Muscle of leg (tissue), 3 donors: ENCODE measurements at regions not wholly inside any gene's neighbourhood (a gene's known extent, or its start where the extent isn't known, plus 50 kb on each side); places are given as distances from the start of the nearest gene placed in this dataset.

Experiments
- DNase-seq: peaks from one replicate; pipeline ENCODE4 v3.0.0; 2013
- H3K27ac ChIP-seq: one replicate; pipeline ENCODE4 v1.5.1; 2013; ENCODE audit warnings: mild to moderate bottlenecking, low read length, control low read depth
- H3K27me3 ChIP-seq: one replicate; pipeline ENCODE4 v1.6.1; 2013; ENCODE audit warnings: low read length; ENCODE audit not compliant: control insufficient read depth, insufficient read depth
- H3K36me3 ChIP-seq: one replicate; pipeline ENCODE4 v1.6.1; 2013; ENCODE audit warnings: low read length; ENCODE audit not compliant: control insufficient read depth, insufficient read depth
- H3K4me1 ChIP-seq: one replicate; pipeline ENCODE4 v1.6.1; 2013; ENCODE audit warnings: low read length; ENCODE audit not compliant: control insufficient read depth, insufficient read depth
- H3K4me3 ChIP-seq: one replicate; pipeline ENCODE4 v1.5.1; 2013; ENCODE audit warnings: low read length, control low read depth
- H3K9me3 ChIP-seq: replicated peaks from 2 replicates; pipeline ENCODE4 v1.6.1; 2013; ENCODE audit warnings: low read depth, low read length; ENCODE audit not compliant: control insufficient read depth
- WGBS: methylation state at CpG from one replicate; pipeline ENCODE4 v1.1.5; 2013; ENCODE audit warnings: missing lambda C conversion rate; ENCODE audit not compliant: insufficient coverage; 5-methylcytosine and 5-hydroxymethylcytosine counted together

DNA sequence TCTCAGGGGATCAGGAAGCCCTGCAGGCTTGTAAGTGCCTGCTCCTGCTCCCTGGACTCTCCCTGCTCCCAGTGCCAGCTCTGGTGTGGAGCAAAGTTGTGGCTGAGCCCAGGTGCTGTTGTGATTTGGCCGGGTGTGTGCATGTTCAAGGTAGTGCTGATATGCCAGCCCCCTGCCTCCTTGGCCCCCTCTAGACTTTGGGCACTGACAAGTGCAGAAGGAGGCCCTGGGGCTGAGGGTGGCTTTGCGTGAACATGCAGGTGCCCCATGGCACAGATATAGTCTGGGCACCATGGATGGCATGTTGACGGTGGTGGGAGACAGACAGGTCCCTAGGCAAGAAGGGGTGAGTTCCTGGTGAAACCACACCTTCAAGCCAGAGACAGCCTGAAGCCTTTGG, 441.6 kb upstream of the CDH8 start:
- Histone ChIP-seq H3K27ac (no peak overlapping the region), H3K36me3 (no peaks in the 10 kb centered on the region), H3K4me1 (peaks cover 2% of the 10 kb centered on the region), H3K27me3 (no peaks in the 10 kb centered on the region), H3K9me3 (peaks cover 2% of the 10 kb centered on the region), H3K4me3 (no peak overlapping the region)
- DNase-seq, result no peak
- WGBS, result 100% methylated on average over 2 of the region's 3 CpGs

DNA sequence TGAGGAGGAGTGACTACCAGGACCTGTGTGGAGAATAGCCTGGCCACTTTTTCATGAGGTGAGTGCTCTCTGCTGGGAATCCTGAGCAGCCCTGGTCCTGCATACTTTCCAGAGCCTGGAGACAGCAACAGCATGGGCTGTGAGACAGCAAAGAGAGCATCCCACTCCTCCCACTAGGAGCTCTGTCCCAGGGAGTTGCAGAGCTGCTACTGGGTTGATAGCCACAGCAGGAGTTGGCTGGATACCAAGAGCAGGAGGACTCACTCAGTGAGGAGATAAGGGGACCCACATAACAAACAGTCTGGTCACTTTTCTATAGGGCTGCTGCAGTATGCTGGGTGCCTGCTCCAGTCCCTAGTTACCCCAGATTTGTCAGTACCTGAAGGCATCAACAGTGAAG, 439.3 kb upstream of the CDH8 start:
- Histone ChIP-seq H3K9me3 (peaks cover 8% of the 10 kb centered on the region), H3K27me3 (no peaks in the 10 kb centered on the region), H3K27ac (no peak overlapping the region), H3K36me3 (no peaks in the 10 kb centered on the region), H3K4me1 (peaks cover 2% of the 10 kb centered on the region), H3K4me3 (no peak overlapping the region)
- no peak for DNase-seq

DNA sequence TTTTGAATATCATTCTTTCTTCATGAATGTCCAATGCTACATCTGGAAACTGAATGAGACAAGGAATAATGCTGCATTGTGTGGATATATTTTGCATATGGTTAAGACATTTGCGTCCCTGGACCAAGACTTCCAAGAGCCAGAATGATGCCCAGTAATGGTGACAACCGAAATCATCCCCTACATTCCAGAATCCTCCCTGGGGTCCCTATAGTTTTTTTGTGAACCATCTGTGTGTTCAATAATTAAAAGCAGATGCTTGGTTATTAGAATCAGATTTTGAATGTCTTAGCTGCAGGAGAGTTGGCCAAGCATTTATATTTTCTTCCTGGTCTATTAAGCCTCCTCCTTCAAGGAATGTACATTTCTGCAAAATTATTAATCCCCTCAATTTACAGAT, 426.7 kb upstream of the CDH8 start:
- WGBS, result no CpG with 5 or more reads among the region's 2 CpGs
- H3K27me3 ChIP-seq, result no peaks in the 10 kb centered on the region
- peak; percentile 83 for DNase-seq
- peaks cover 8% of the 10 kb centered on the region for H3K9me3 ChIP-seq
- no peak overlapping the region for H3K4me3 ChIP-seq
- no peaks in the 10 kb centered on the region for H3K4me1 ChIP-seq
- H3K27ac ChIP-seq, result no peak overlapping the region
- H3K36me3 ChIP-seq, result no peaks in the 10 kb centered on the region

DNA sequence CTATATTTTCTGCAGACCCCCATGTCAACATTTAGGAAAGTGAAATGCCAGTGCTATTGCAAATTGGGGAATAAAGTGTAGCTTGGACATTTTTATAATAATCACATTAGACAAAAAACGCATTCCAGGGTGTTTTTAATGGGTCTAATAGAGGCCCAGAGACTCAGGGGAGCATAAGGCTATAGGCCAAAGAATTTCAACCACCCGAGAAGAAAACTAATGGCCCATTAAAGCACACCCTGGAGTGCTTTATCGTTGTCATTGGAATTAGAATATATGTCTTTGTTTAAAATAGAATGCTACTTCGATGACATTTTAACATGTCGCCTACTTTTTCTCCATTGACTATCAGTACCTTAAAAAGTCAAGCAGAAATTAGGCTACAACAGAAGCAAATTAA, 414.1 kb upstream of the CDH8 start:
- no CpG with 5 or more reads among the region's 5 CpGs for WGBS
- Histone ChIP-seq H3K27me3 (no peaks in the 10 kb centered on the region), H3K9me3 (peaks cover 4% of the 10 kb centered on the region), H3K36me3 (no peaks in the 10 kb centered on the region), H3K4me1 (no peaks in the 10 kb centered on the region), H3K27ac (no peak overlapping the region), H3K4me3 (no peak overlapping the region)
- DNase-seq, result no peak

DNA sequence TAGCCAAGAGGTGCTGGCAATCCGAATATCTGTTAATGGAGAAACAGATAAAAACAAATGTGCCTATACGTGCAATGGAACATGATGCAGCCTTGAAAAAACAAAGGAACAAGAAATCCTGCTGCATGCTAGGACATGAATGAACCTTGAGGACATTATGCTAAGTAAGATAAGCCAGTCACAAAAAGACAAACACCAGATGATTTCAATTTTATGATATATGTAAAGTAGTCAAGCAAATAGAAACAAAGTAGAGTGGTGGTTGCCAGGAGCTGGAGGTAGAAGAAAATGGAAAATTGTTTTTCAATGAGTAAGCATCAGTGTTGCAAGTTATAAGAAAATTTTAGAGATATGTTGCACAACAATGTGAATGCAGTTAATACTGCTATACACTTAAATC, 409.7 kb upstream of the CDH8 start:
- Histone ChIP-seq H3K4me1 (no peaks in the 10 kb centered on the region), H3K4me3 (no peak overlapping the region), H3K36me3 (no peaks in the 10 kb centered on the region), H3K9me3 (peaks cover 2% of the 10 kb centered on the region), H3K27me3 (no peaks in the 10 kb centered on the region), H3K27ac (no peak overlapping the region)
- WGBS, result 86% methylated on average over 2 of the region's 2 CpGs
- peak; percentile 17 for DNase-seq

DNA sequence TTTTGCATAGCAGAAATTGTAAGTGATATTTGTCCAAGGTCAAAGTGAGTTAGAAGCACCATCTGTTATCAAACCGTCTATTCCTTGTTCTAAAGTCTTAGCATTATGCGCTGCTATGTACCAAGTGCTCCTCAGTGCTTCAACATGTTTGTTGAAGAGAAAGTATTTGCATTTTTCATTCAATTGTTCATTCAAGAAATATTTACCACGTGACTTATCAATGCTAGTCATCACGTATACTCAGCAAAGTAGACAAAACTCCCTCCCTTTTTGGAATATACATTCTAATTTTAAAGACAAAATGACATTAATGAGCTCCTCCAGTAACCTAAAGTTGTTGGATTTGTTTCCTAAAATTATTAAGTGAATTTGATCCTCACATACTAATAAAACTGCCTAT, 388.0 kb upstream of the CDH8 start:
- no CpG with 5 or more reads among the region's 4 CpGs for WGBS
- H3K9me3 ChIP-seq, result no peaks in the 10 kb centered on the region
- no peaks in the 10 kb centered on the region for H3K27me3 ChIP-seq
- no peaks in the 10 kb centered on the region for H3K36me3 ChIP-seq
- H3K4me1 ChIP-seq, result no peaks in the 10 kb centered on the region
- no peak for DNase-seq
- H3K27ac ChIP-seq, result no peak overlapping the region
- H3K4me3 ChIP-seq, result no peak overlapping the region

DNA sequence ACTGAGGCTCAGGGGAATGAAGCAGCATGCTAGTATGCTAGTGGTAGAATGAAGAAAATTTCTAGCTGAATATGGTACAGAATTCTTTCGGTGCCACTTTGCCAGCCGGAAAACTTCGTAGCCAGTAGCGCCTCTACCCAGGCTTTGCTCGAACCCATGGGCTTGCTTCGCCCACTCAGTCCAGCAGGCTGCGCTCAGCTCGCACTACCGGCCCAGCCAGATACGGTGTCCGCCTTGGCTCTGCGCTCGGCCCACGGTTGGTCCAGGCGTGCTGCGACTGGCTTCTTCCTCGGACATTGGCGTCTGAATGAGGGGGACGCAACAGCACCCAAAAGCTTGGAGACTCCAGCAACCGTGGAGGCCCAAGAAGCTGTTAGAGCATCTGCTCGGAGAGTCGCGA, 372.5 kb upstream of the CDH8 start:
- no peaks in the 10 kb centered on the region for H3K4me1 ChIP-seq
- no peak for DNase-seq
- no peak overlapping the region for H3K4me3 ChIP-seq
- H3K27ac ChIP-seq, result no peak overlapping the region
- no peaks in the 10 kb centered on the region for H3K36me3 ChIP-seq
- 78% methylated on average over 18 of the region's 23 CpGs for WGBS
- H3K9me3 ChIP-seq, result peaks cover 2% of the 10 kb centered on the region
- H3K27me3 ChIP-seq, result no peaks in the 10 kb centered on the region

DNA sequence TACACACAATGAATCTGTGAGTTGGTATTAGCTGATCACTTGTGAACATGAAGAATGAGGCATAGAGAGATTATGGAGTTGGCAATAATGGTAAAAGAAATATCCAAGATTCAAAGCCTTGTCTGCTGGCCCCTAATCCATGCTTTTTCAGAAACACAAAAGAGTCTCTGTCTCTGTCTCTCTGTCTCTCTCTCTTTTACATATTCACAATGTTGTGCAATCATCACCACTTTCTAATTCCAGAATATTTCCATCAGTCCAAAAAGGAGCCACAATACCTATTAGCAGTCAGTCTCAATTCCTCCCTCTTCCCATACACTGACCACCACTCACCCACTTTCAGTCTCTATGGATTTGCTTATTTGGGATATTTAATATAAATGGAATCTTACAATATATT, 370.1 kb upstream of the CDH8 start:
- no peak overlapping the region for H3K27ac ChIP-seq
- no peak overlapping the region for H3K4me3 ChIP-seq
- no peak for DNase-seq

DNA sequence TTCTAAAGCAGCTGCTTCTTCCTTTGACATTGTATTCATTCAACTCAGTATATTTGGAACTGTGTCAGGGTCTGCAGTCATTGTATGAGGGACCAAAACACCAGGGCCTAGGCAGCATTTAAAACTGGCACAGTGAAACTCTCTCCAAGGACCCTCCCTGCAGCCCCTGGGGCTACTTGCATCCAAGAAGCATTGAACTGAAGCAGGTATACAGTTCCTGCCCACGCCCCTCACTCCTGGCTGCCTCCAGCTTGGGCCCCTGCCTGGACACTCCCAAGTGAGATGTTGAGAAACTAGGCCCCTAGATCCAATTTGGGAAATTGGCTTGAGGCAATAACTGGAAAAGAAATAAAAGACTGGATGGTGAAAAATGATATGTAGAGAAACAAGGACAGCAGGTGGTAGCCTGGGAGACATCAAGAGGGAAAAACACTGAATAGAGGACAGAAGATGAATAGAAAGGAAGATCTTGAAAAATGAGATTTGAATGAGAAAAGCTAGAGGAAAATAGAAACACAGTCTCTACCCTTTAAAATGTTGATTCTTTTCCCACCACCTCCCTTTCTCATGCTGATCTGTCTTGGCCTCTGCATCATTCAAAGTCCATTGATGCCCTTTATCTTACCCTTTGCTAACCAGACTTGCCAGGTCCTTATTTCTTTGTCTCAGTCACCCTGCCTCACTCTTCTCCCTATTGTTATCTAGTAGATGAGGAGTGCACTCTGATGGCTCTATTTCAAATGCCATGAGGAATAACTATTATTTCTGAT, 368.8 kb upstream of the CDH8 start:
- peak; percentile 15 for DNase-seq
- WGBS, result no CpG with 5 or more reads among the region's 1 CpG
- no peaks in the 10 kb centered on the region for H3K27me3 ChIP-seq
- no peaks in the 10 kb centered on the region for H3K4me1 ChIP-seq
- H3K27ac ChIP-seq, result no peak overlapping the region
- peaks cover 2% of the 10 kb centered on the region for H3K9me3 ChIP-seq
- H3K36me3 ChIP-seq, result no peaks in the 10 kb centered on the region
- H3K4me3 ChIP-seq, result no peak overlapping the region

More for the DNA sequence above, 370.1 kb upstream of the CDH8 start:
- Histone ChIP-seq H3K36me3 (no peaks in the 10 kb centered on the region), H3K27me3 (no peaks in the 10 kb centered on the region), H3K9me3 (peaks cover 2% of the 10 kb centered on the region), H3K4me1 (no peaks in the 10 kb centered on the region)

DNA sequence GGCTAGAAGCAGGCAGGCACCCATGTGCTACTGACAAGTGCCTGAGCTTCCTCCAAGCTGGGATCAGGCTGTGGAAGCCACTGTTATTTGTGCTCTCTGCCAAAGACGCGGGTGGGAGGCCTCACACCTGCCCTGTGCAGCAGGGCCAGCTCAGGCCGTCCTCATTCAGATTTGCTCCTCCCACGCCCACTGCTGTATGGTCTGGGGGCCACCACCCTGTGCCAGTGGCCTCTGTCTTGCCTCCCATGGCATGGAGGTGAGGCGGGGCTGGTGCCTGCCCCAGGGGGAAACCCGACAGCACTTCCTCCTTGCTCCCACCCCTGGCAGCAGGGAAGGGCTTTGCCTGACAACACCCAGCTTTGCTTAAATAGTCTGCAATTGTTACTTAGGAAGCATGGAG, 356.5 kb upstream of the CDH8 start:
- Histone ChIP-seq H3K4me3 (no peak overlapping the region), H3K36me3 (no peaks in the 10 kb centered on the region), H3K9me3 (no peaks in the 10 kb centered on the region), H3K27me3 (no peaks in the 10 kb centered on the region), H3K4me1 (no peaks in the 10 kb centered on the region), H3K27ac (no peak overlapping the region)
- DNase-seq, result no peak
- 72% methylated on average over 5 of the region's 6 CpGs for WGBS

DNA sequence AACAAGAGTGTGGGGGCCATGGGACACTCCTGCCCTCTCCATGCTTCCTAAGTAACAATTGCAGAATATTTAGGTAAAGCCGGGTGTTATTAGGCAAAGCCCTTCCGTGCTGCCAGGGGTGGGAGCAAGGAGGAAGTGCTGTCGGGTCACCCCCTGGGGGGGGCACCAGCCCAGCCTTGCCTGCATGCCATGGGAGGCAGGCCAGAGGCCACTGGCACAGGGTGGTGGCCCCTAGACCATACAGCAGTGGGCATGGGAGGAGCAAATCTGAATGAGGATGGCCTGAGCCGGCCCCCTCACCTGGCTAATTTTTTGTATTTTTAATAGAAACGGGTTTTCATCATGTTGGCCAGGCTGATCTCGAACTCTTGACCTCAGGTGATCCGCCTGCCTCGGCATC, 355.7 kb upstream of the CDH8 start:
- Histone ChIP-seq H3K27me3 (no peaks in the 10 kb centered on the region), H3K4me1 (no peaks in the 10 kb centered on the region), H3K27ac (no peak overlapping the region), H3K9me3 (no peaks in the 10 kb centered on the region), H3K4me3 (no peak overlapping the region), H3K36me3 (no peaks in the 10 kb centered on the region)
- no peak for DNase-seq
- WGBS, result 86% methylated on average over 5 of the region's 8 CpGs
